WERI-Rb-1 (cell line): ENCODE measurements at regions not wholly inside any gene's neighbourhood (a gene's known extent, or its start where the extent isn't known, plus 50 kb on each side); places are given as distances from the start of the nearest gene placed in this dataset.

Experiments used
- DNase-seq: peaks from one replicate; pipeline ENCODE4 v3.0.0-alpha.2; 2020
- H3K27ac ChIP-seq: fragments of 250-450 bp; sonication (Bioruptor Pico); 2 replicates; pipeline ENCODE4 v1.5.1; 2020; ENCODE audit warnings: mild to moderate bottlenecking, moderate library complexity
- H3K27me3 ChIP-seq: fragments of 250-450 bp; sonication (Bioruptor Pico); 2 replicates; pipeline ENCODE4 v1.5.1; 2021; ENCODE audit warnings: mild to moderate bottlenecking, low read depth, moderate library complexity; ENCODE audit not compliant: insufficient read depth, severe bottlenecking
- H3K36me3 ChIP-seq: fragments of 250-450 bp; sonication (Bioruptor Pico); 2 replicates; pipeline ENCODE4 v1.5.1; 2020; ENCODE audit warnings: mild to moderate bottlenecking, moderate library complexity
- H3K4me3 ChIP-seq: 2 replicates; pipeline ENCODE4 v1.5.1; 2011; ENCODE audit warnings: low read depth, mild to moderate bottlenecking, control low read depth, low read length
- H3K9me3 ChIP-seq: fragments of 250-450 bp; sonication (Bioruptor Pico); 2 replicates; pipeline ENCODE4 v1.5.1; 2021; ENCODE audit warnings: mild to moderate bottlenecking, moderate library complexity; ENCODE audit not compliant: severe bottlenecking
- CTCF ChIP-seq: IDR thresholded peaks from 2 replicates; pipeline ENCODE4 v1.5.1; 2011; ENCODE audit warnings: low read depth, mild to moderate bottlenecking, control low read depth, inconsistent platforms, low read length

- no peak for DNase-seq
- TF ChIP-seq CTCF: no peak
- Histone ChIP-seq H3K9me3 (no peaks in the 10 kb centered on the region), H3K4me3 (no peak overlapping the region), H3K27ac (no peak overlapping the region), H3K27me3 (no peaks in the 10 kb centered on the region), H3K36me3 (no peaks in the 10 kb centered on the region)
Observed at GRCh38 chr2:7599462-7600258, 682.4 kb downstream of the RNF144A start.

- H3K9me3 ChIP-seq: no peaks in the 10 kb centered on the region
- no peaks in the 10 kb centered on the region for H3K36me3 ChIP-seq
- no peak for DNase-seq
- H3K27me3 ChIP-seq: no peaks in the 10 kb centered on the region
- H3K4me3 ChIP-seq: no peak overlapping the region
- TF ChIP-seq CTCF: no peak
- no peak overlapping the region for H3K27ac ChIP-seq
Observed at GRCh38 chr2:7601990-7602389, 684.8 kb downstream of the RNF144A start.

- Histone ChIP-seq H3K27ac (no peak overlapping the region), H3K9me3 (no peaks in the 10 kb centered on the region), H3K4me3 (no peak overlapping the region), H3K36me3 (no peaks in the 10 kb centered on the region), H3K27me3 (no peaks in the 10 kb centered on the region)
- TF ChIP-seq CTCF: no peak
- DNase-seq: no peak
Observed at GRCh38 chr2:7604456-7604855, 687.2 kb downstream of the RNF144A start.

GRCh38 chr2:7607441-7608173, 690.4 kb downstream of the RNF144A start:
- Histone ChIP-seq H3K9me3 (no peaks in the 10 kb centered on the region), H3K36me3 (no peaks in the 10 kb centered on the region), H3K27ac (no peak overlapping the region), H3K4me3 (no peak overlapping the region), H3K27me3 (no peaks in the 10 kb centered on the region)
- DNase-seq: no peak
- no peak for TF ChIP-seq CTCF

GRCh38 chr2:7609556-7609955, 692.3 kb downstream of the RNF144A start:
- Histone ChIP-seq H3K27ac (no peak overlapping the region), H3K9me3 (no peaks in the 10 kb centered on the region), H3K27me3 (no peaks in the 10 kb centered on the region), H3K36me3 (no peaks in the 10 kb centered on the region), H3K4me3 (no peak overlapping the region)
- no peak for TF ChIP-seq CTCF
- DNase-seq: no peak
